ENCODE measurements at regions not wholly inside any gene's neighbourhood (a gene's known extent, or its start where the extent isn't known, plus 50 kb on each side); places are given as distances from the start of the nearest gene placed in this dataset.

DNA sequence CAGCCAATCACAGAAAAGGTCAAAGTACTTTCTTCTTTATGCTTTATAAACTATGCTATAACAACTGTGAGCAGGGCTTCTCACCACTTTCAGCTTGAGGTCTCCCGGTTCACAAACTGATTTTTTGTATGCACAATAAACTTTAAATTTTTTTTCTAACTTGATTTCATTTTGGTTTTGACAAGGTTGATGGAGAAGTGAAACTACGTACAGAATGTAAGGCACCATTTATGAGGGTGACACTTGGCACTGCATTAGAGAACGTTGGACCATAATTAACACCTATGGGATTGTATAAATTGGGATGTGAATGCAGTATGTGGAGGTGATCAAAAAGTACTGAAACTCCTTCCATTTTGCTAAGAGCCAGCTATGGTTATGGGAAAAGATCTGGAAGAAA lies 857.9 kb upstream of the HTR2C start:
- H3K4me2 ChIP-seq (ENCODE audit: low read depth, low read length, poor library complexity, severe bottlenecking): peak overlapping the region; percentile 68

DNA sequence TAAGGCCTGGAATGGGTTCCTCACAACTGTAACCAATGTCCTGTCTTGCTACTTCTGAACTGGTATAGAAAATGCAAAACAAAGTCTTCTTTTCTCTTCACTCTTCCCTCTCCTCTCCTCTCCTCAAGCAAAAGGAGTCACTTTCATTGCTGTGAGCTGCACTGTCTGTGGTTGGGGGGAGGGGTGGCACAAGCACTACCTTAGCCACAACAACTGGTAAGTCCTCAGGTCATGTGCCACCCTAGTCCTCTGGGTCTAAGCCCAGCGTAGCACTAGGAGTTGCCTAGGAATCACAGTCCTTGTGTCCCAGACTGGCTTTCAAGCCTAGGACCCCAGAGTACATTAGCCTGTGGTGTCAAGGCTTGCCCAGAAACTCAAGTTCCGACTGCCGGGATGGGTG lies 859.3 kb upstream of the AMOT start:
- Histone ChIP-seq H4K20me1 (ENCODE audit: insufficient read depth, low read length, poor library complexity, severe bottlenecking) (no peaks in the 10 kb centered on the region), H2AFZ (ENCODE audit: low read length) (peak overlapping the region; percentile 77), H3K4me2 (ENCODE audit: low read depth, low read length, poor library complexity, severe bottlenecking) (peak overlapping the region; percentile 31), H3K27me3 (ENCODE audit: insufficient read depth, low read length, poor library complexity, severe bottlenecking) (no peaks in the 10 kb centered on the region), H3K9ac (ENCODE audit: low read depth, low read length, poor library complexity, severe bottlenecking) (no peak overlapping the region), H3K4me3 (ENCODE audit: low read length, poor library complexity, severe bottlenecking) (peak overlapping the region; percentile 25), H3K36me3 (ENCODE audit: insufficient read depth, low read length) (no peaks in the 10 kb centered on the region), H3K79me2 (ENCODE audit: insufficient read depth, low read length) (no peaks in the 10 kb centered on the region), H3K9me3 (ENCODE audit: insufficient read depth, low read depth, low read length) (no peaks in the 10 kb centered on the region), H3K9me2 (replicated peaks; ENCODE audit: low read depth, low read length) (no peaks in the 10 kb centered on the region), H3K4me1 (ENCODE audit: insufficient read depth, low read length, poor library complexity, severe bottlenecking) (peaks cover 4% of the 10 kb centered on the region), H3F3A (ENCODE audit: low read depth) (no peaks in the 10 kb centered on the region)
- TF ChIP-seq EZH2phosphoT487 (IDR thresholded peaks at IDR 0.05; ENCODE audit: borderline replicate concordance): no peak
- TF ChIP-seq, protein P1, sequence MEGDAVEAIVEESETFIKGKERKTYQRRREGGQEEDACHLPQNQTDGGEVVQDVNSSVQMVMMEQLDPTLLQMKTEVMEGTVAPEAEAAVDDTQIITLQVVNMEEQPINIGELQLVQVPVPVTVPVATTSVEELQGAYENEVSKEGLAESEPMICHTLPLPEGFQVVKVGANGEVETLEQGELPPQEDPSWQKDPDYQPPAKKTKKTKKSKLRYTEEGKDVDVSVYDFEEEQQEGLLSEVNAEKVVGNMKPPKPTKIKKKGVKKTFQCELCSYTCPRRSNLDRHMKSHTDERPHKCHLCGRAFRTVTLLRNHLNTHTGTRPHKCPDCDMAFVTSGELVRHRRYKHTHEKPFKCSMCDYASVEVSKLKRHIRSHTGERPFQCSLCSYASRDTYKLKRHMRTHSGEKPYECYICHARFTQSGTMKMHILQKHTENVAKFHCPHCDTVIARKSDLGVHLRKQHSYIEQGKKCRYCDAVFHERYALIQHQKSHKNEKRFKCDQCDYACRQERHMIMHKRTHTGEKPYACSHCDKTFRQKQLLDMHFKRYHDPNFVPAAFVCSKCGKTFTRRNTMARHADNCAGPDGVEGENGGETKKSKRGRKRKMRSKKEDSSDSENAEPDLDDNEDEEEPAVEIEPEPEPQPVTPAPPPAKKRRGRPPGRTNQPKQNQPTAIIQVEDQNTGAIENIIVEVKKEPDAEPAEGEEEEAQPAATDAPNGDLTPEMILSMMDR (conservative IDR thresholded peaks at IDR 0.05; ENCODE audit: low read length): no peak

More for the DNA sequence above, 857.9 kb upstream of the HTR2C start:
- TF ChIP-seq, protein P1 (conservative IDR thresholded peaks at IDR 0.05; ENCODE audit: low read length): no peak
- TF ChIP-seq EZH2phosphoT487 (IDR thresholded peaks at IDR 0.05; ENCODE audit: borderline replicate concordance): no peak
- Histone ChIP-seq H3K9me2 (replicated peaks; ENCODE audit: low read depth, low read length) (no peaks in the 10 kb centered on the region), H3K9me3 (ENCODE audit: insufficient read depth, low read depth, low read length) (no peaks in the 10 kb centered on the region), H3K27me3 (ENCODE audit: insufficient read depth, low read length, poor library complexity, severe bottlenecking) (no peaks in the 10 kb centered on the region), H3K79me2 (ENCODE audit: insufficient read depth, low read length) (no peaks in the 10 kb centered on the region), H4K20me1 (ENCODE audit: insufficient read depth, low read length, poor library complexity, severe bottlenecking) (no peaks in the 10 kb centered on the region), H3K9ac (ENCODE audit: low read depth, low read length, poor library complexity, severe bottlenecking) (peak overlapping the region; percentile 71), H3K4me3 (ENCODE audit: low read length, poor library complexity, severe bottlenecking) (peak overlapping the region; percentile 57), H2AFZ (ENCODE audit: low read length) (no peak overlapping the region), H3K4me1 (ENCODE audit: insufficient read depth, low read length, poor library complexity, severe bottlenecking) (peaks cover 41% of the 10 kb centered on the region), H3F3A (ENCODE audit: low read depth) (no peaks in the 10 kb centered on the region; the same call in 1 of the 2 replicates), H3K36me3 (ENCODE audit: insufficient read depth, low read length) (no peaks in the 10 kb centered on the region)

DNA sequence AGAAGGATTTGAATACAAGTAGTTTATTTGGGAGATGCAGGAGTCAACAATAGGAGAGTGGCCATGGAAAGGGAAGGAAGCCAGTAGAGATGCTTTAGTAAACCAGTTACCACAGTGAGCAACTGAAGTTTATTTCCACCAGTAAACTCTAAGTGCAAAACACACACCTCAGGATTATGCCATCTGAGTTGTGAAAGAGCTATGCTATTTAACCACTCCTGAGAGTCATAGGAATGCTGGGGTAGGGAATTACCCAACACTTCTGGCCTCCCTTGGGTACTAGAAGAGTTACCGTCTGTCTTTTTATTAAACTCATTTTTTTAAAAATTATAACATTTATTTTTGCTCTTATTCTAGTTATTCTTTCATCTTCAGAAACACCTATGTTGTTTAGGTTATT lies 834.6 kb upstream of the AMOT start:
- Histone ChIP-seq H3K4me2 (ENCODE audit: low read depth, low read length, poor library complexity, severe bottlenecking) (no peak overlapping the region), H3K9ac (ENCODE audit: low read depth, low read length, poor library complexity, severe bottlenecking) (no peak overlapping the region), H3K36me3 (ENCODE audit: insufficient read depth, low read length) (no peaks in the 10 kb centered on the region), H3K4me3 (ENCODE audit: low read length, poor library complexity, severe bottlenecking) (no peak overlapping the region), H2AFZ (ENCODE audit: low read length) (no peak overlapping the region), H3K9me3 (ENCODE audit: insufficient read depth, low read depth, low read length) (no peaks in the 10 kb centered on the region), H4K20me1 (ENCODE audit: insufficient read depth, low read length, poor library complexity, severe bottlenecking) (no peaks in the 10 kb centered on the region), H3F3A (ENCODE audit: low read depth) (no peaks in the 10 kb centered on the region), H3K9me2 (replicated peaks; ENCODE audit: low read depth, low read length) (no peaks in the 10 kb centered on the region), H3K27me3 (ENCODE audit: insufficient read depth, low read length, poor library complexity, severe bottlenecking) (no peaks in the 10 kb centered on the region), H3K79me2 (ENCODE audit: insufficient read depth, low read length) (no peaks in the 10 kb centered on the region), H3K4me1 (ENCODE audit: insufficient read depth, low read length, poor library complexity, severe bottlenecking) (no peaks in the 10 kb centered on the region)
- TF ChIP-seq, protein P1 (conservative IDR thresholded peaks at IDR 0.05; ENCODE audit: low read length): no peak
- no peak for TF ChIP-seq EZH2phosphoT487 (IDR thresholded peaks at IDR 0.05; ENCODE audit: borderline replicate concordance)
